ENCODE measurements at regions not wholly inside any gene's neighbourhood (a gene's known extent, or its start where the extent isn't known, plus 50 kb on each side); places are given as distances from the start of the nearest gene placed in this dataset.

DNA sequence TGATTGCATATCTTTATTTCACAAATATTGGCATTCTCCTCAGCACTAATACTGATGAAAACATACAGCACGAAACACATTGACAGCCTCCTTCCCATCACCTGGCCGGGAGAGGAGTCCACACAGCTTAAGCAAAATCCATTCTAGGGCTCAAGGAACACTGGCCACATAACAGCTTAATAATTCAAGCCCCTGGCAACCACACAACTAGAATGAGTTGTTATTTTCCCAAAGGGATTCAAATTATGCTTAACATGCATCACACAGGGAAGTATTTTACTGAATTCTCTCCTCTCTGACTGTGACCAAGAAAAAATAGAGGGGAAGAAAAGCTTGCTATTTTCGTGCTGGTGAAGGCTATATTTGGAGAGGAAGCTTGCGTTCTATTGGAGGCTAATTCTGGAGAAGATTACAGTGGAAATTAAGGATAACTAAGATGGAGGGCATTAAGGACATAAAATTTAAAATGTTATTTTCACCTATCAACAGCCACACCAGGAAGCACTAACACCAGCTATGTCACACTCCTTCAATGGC lies 198.5 kb downstream of the ADGRG6 start:
- DNase-seq = no peak

DNA sequence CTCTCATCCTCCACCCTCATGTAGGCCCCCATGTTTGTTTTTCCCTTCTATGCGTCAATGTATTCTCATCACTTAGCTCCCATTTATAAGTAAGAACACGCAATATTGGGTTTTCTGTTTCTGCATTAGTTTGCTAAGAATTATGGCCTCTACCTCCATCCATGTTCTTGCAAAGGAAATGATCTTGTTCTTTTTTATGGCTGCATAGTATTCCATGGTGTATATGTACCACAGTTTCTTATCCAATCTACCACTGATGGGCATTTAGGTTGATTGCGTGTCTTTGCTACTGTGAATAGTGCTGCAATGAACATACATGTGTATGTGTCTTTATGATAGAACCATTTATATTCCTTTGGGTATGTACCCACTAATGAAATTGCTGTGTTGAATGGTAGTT lies 200.0 kb downstream of the ADGRG6 start:
- DNase-seq = no peak

DNA sequence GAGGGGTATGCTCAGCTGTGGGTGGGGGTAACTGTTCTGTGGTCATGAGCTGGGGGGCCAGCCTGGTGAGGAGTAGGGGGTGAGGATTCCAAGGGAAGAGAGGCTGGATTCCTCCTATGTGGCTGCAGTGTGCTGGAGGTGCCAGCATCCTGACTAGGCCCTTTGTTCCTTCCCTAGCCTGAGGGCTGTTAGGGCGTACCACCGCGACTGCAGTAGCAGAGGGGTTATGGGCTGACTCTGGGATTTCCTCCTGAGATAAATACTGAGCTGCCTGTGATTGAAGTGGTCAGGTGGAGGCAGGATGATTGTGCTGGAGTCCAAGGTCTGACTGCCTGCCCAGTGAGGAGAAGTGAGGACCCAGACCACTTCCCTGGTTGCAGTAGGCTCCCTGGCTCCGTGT lies 205.3 kb downstream of the ADGRG6 start:
- no peak for DNase-seq

DNA sequence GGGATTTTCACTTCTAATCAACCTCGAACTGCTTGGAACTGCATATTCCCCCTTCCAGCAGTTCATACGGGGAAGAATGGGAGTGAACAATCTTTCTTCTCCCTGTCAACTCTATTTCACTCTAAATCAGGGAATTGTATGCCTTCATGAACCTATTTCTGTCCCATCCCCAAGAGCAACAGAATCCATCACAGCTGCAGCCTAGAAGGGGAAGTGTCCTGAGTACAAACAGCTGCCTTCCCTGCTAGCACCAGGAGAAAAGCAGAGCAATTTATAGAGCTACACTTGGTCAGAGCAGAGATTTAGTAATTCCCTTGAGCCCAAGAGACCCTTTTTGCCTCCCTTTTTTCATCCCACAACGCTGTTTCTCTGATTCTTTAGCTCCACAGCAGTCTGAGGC lies 208.4 kb downstream of the ADGRG6 start:
- DNase-seq = no peak

DNA sequence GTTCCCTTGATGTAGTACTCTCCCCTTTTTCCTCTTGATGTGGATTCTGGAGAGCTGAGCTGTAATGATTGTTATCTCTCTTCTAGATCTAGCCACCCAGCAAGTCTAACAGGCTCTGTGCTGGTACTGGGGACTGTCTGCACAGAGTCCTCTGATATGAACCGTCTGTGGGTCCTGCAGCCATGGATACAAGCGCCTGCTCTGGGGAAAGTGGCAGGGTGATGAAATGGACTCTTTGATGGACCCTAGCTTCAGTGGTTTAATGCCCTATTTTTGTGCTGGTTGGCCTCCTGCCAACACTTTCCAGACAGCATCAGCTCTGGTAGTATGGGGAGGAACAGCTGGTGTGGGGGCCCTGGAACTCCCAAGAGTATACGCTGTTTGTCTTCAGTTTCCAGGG lies 216.3 kb downstream of the ADGRG6 start:
- DNase-seq = no peak

DNA sequence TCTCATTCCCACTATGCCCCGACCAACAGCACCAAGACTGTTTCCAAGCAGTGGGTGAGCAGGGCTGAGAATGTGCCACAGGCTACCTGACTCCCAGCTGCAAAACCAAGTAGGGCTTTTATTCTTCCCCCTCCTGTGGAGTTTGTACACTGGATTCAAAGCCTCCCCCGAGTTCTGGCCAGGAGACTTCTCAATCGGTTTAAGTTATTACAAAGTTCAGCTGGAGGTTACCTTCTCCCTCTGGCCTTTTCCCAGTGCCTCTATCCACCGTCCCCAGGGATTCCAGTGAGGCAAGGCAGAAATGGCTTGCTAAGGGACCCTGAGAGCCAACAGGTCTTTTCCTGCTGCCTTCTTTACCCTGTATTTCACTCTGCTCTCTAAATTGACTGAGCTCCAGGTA lies 217.0 kb downstream of the ADGRG6 start:
- no peak for DNase-seq

DNA sequence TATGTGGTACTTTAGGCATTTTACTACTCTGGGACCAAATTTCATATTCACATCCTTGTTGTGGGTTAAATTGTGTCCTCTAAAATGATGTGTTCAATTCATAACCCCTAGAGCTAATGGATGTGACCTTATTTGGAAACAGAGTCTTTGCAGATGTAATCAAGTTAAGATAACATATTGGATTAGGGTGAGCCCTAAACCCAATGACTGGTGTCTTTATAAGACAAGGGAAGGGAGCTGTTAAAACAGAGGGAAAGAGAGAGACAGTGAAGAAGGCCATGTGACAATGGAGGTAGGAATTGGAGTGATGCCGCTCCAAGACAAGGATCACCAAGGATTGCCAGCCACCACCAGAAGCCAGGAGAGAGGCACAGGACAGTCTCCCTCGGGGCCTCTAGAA lies 220.0 kb downstream of the ADGRG6 start:
- DNase-seq = no peak

DNA sequence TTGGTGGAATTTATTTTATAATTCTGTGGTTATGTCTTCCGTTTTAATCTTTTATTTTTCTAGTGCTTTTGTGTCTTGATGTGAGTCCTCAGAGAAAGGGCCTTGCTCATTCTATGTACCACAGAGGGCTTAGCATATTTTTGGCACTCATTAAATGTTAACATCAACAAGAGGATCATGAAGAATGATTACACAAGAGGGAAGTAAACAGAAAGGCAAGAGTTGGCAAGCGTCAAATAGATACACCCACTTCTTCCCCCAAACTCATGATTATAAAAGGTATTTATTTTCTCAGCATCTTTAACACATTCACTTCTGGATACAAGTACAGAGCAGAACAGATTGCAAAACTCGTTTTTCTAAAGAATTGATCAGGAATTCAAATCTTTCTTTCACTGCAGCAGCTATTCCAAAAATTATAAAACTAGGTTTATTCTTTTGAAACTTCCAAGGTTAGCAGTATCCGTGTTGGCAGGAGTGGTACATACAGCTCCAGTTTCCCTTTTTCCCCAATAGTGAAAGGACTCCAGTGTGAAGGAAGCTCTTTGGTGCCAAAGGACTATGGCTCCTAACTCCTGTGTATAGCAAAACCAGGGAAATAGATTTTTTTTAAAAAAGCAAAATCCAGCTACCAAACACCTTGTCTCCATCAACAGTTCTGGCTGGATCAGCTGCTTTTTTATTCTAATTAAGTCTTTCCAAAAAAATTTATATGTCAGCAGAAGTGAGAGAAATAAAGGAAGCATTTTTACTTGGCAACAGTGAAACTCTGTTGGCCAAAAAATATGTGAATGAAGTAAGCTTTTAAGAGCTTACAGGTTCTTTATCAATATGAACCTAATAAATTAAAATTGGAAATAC lies 221.9 kb downstream of the ADGRG6 start:
- DNase-seq = no peak

DNA sequence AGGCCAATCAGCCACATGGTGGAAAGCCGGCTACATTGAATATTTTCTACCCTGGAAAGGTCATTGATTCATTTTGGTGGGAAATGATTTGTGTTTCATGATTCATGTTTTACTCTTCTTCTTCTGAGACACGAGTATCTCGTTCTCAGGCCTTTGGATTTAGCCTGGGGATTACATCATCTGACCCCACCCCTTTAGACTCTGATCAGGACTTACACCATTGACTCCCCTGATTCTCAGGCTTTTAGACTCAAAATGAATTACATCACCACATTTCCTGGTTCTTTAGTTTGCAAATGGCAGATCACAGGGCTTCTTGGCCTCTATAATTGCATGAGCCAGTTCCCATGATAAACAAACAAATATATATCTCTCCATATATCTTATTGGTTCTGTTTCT lies 228.8 kb downstream of the ADGRG6 start:
- no peak for DNase-seq

DNA sequence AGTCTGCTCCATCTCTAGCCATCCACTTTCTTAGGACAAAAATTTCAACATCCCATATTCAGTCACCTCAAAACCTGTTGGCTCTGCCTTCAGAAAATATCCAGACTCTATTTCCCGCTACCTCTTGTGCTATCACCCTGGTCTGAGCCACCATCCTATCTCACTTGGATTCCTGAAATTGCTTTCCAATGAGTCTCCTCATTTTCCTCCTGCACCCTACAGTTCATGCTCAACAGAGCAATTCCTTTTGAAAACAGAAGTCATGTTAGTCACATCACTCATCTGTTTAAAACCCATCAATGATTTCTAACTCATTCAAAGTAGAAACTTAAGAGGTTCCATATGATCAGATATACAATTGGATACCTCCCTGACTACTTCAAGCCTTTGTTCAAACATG lies 229.9 kb downstream of the ADGRG6 start:
- DNase-seq = no peak

DNA sequence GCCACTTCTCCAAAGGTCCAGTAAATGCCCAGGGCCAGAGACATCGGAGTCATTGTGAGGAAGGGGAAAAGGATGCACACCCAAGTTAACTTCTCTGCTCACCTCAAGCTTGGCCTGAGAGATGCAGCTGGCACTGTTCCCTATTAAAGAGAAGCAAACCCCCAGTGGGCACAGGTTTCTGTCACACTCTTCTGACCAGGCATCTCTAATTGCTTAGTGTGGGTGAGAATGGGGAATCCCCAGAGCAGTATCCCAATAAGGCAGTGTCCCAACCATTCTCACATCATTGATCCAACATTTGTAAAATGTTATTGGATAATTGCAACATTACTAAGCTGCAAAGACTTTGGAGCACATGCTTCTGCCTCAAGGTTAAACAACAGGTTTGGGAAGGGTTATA lies 232.3 kb downstream of the ADGRG6 start:
- DNase-seq = no peak

DNA sequence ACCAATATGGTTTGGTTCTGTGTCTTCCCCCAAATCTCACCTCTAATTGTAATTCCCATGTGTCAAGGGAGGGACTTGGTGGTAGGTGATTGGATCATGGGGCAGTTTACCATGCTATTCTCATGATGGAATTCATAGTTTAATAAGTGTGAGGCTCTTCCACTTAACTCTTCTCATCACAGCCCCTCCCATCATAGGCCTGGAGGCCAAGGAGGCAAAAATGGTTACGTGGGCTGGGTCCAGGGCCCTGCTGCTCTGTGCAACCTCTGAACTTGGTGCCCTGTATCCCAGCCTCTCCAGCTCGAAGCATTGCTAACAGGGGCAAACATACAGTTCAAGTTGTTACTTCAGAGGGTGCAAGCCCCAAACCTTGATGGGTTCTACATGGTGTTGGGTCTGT lies 232.7 kb downstream of the ADGRG6 start:
- no peak for DNase-seq

DNA sequence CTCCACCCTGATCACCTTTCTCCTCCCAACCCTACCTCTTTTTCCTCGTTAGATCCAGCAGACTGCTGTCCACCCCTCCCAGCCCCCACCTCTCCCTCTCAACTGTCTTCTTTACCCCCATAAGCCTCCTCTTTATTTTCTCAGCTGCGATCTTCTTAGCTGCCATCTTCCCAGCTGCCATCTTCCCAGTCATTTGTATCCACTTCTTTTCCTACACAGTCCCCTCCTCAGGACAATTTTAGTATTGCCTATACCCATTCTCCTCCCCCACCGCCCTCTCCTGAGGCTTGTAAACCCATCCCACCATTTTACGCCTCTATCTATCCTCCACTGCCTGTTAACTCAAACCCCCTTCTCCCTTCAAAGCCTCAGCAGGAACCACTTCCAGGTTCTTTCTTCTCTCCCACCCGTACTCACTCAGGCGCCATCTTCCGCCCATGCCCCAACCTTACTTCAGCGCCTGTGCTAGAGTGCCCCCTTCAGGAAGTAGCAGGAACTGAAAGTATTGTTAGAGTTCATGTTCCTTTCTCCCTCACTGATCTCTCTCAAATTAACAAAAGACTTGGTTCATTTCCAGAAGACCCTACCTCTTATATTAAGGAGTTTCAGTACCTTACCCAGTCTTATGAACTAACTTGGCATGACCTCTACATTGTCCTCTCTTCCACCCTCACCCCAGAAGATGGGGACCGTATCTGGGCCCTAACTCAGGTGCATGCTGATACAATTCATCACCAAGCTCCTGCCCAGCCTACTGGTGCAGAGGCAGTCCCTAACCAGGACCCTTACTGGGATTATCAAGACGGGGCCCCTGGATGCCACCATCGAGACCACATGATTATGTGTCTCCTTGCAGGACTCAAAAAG lies 236.0 kb downstream of the ADGRG6 start:
- no peak for DNase-seq

DNA sequence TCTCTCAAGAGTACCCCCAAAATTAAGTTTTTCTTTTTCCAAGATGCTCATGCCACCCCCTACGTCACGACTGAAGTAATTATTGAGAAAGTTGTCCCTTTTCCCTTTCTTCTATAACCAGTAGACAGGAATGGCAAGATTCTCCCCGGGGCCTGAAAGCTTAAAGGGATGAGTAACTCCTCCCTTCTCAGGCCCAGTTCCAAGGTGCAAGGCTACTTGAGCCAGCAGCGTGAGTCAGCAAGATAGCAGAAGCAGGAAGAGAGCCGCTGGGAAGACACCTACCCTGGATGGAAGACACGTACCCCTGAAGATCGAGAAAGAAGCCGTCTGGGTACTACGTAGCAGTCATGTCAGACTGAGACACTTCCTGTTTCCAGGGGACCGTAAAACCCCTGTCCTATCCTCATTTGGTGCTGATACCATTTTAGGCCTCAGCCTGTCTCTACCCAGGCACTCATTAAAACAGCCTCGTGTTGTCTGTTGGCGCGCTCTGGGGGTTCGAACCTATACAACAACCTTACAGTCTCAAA lies 241.0 kb downstream of the ADGRG6 start:
- no peak for DNase-seq

DNA sequence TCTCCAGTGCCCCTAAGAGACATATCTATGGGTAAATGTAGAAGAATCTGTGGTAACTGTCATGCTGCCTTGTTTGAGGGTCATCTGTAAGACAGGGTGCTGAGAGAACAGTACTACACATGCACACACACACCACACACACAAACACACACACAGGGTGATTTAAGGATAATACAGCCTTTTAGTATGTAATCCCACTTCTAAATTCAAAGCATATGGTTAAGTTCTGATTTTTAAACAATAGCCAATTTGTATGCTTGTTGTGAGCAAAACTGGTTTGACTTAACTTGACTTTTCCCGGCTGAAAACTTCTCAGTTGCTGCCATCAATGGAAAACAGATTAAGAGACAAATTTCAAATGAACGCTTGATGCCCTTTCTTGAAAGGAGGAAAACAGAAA lies 241.8 kb downstream of the ADGRG6 start:
- no peak for DNase-seq

DNA sequence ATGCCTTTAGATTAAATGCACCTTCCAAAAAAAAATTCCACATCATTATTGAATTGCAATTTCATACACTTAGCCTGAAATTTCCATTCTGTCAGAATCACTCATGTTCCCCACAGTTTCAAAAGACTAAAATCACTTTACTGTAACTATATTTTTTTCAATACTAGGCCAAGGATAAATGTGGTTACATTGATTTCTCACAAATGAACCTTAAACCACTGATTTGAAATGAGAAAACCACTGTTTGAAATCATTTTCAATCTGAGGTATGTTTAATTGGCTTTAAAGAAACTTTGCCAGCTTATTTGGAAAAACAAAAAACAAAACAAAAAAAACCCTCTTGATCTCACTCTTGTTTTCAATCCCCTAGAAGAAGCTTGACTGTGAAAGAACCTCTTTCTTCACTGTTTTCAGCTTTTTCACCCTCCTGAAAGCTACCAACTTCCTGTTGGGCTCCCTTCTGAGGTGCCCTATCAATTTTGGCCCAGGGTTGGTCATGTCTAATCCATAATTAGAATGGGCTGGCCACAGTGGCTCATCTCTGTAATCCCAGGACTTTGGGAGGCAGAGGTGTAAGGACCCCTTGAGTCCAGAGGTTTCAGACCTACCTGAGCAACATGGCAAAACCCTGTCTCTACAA lies 242.5 kb downstream of the ADGRG6 start:
- no peak for DNase-seq

DNA sequence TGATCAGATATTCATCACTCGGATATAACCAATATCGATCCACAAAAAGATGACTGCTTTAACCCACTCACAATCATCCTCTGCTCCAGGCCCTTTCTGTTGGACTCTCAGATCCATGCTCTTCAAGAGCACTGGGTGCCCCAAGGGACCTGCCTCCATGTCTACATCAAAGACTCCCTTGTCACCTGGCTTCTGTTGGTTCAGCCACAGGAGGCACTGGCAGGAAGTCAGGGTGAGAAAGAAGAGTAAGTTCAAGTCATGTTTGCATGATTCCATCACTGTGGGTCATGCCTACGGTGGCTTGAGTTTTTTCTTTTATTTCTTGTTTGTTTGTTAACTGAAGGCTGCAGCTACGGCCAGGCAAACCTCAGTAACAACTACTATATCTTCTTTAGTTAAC lies 243.3 kb downstream of the ADGRG6 start:
- DNase-seq = no peak

DNA sequence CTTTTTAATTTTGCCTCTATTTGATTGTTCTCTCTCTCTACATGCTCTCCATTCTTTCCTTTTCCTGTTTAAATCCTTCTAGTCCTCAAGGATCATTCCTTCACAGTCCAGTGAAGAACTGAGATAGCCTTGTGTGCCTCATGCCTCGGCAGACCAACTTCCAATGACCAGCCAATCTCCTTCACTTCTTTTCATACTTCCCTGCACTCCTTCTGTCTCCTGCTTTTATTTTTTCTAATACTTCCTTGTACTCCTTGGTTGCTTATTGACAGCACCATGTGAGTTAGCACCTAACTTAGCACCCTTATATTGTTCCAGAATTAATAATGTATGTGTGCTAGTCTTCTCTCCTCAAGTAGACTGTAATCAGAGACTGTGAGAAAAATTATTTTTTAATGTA lies 246.8 kb downstream of the ADGRG6 start:
- no peak for DNase-seq

DNA sequence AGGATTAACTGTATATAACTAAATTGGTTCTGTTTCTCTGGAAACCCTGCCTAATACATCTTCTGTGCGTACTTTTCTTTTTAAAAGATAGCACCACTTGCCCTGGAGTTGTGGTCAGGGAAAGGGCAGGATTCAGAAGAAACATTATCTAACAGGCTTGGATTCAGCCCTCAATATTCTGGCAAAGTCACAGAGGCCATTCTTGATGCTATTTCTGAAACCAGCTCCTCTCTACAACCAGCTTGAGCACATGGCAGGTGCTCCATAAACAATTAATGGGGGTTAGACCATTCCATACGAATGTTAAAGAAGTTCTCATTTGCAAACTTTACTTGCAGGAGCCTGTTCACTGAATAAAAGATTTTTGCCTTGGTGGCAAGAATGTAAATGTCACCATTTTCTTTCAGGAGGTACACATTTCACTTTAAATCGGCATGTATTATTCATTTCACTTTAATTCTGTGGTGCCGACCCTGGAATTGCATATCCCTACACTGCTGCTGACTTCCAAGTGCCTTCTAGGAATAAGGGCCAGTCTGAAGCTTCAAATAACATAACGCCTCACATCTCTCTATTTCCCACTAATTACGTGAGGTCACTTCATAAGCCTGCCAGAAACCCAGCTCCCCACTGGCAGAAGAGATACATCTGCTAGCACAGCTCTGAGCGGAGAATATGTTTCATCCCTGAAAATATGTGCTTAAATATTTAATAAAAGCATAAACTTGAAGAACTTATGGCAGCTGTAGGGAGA lies 248.7 kb downstream of the ADGRG6 start:
- no peak for DNase-seq

DNA sequence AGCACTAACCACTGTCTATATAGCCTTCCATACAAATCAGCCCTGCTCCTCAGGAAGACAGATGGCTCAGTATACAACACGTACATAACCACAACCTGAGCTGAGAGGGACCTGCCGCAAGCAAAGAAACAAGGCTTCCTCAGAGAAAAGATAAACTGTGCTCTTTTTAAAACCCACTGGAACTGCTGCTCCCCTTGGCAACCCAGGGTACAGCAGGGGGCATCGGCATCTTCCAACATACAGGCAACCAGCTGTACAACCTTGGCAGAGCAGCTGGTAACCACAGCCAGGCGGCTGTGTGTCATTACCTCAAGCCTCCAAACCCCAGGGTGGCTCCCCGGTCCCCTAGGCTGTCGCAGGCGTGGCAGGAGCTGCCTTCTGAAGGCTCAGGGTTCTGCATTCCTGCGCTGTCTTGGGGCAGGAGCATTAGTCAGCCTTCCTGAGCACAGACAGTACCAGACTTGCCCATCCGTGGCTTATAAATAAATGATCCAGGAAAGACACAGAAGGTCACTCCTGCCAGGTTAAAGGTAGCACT lies 249.5 kb downstream of the ADGRG6 start:
- DNase-seq = no peak

DNA sequence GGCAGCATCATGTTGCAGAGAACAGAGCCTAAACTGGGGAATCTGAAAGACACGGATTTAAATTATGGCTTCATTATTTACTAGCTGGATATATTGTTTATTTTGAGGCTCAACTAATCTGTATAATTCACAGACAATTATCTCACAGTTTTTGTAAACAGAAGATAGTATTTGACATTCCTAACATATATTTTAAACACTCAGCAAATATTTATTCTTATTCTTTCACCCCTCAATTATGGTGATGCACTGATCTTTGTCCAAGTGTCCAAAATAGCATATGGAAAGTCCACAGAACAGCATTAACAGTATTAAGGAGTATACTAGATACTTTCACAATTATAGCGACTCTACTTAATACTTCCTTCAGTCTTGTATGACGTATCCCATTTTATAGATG lies 257.0 kb downstream of the ADGRG6 start:
- no peak for DNase-seq

Measured in midbrain (tissue), 1 donor.